Epithelial cell of proximal tubule (primary cell): ENCODE measurements at regions not wholly inside any gene's neighbourhood (a gene's known extent, or its start where the extent isn't known, plus 50 kb on each side); places are given as distances from the start of the nearest gene placed in this dataset.

Experiments
- DNase-seq: peaks from one replicate; pipeline ENCODE4 v3.0.0-alpha.2; 2011; ENCODE audit warnings: low read depth
- H3K4me3 ChIP-seq: 2 replicates; pipeline ENCODE4 v1.5.1; 2011; ENCODE audit warnings: low read depth, mild to moderate bottlenecking, low read length
- CTCF ChIP-seq: conservative IDR thresholded peaks from 2 replicates; pipeline ENCODE4 v1.5.1; 2012; ENCODE audit warnings: low read depth, mild to moderate bottlenecking, low read length

- no peak for DNase-seq
- no peak overlapping the region for H3K4me3 ChIP-seq
- no peak for TF ChIP-seq CTCF
These were observed 83.1 kb upstream of the BARHL2 start for GRCh38 chr1:90800012-90800717.

- TF ChIP-seq CTCF = no peak
- no peak overlapping the region for H3K4me3 ChIP-seq
- no peak for DNase-seq
These were observed 82.2 kb upstream of the BARHL2 start for GRCh38 chr1:90799326-90799725.

- no peak for DNase-seq
- no peak for TF ChIP-seq CTCF
- H3K4me3 ChIP-seq = no peak overlapping the region
These were observed 81.8 kb upstream of the BARHL2 start for GRCh38 chr1:90798883-90799282.

- DNase-seq = no peak
- no peak for TF ChIP-seq CTCF
- no peak overlapping the region for H3K4me3 ChIP-seq
These were observed 81.2 kb upstream of the BARHL2 start for GRCh38 chr1:90798344-90798743.

GRCh38 chr1:90795431-90795830 is 78.3 kb upstream of the BARHL2 start:
- H3K4me3 ChIP-seq = no peak overlapping the region
- no peak for DNase-seq
- TF ChIP-seq CTCF = no peak

GRCh38 chr1:90786709-90787108 is 69.6 kb upstream of the BARHL2 start:
- no peak for TF ChIP-seq CTCF
- no peak overlapping the region for H3K4me3 ChIP-seq
- no peak for DNase-seq

- no peak overlapping the region for H3K4me3 ChIP-seq
- no peak for DNase-seq
- no peak for TF ChIP-seq CTCF
These were observed 67.2 kb upstream of the BARHL2 start for GRCh38 chr1:90784186-90784847.
